Neural progenitor cell (in vitro differentiated cells): ENCODE measurements at regions not wholly inside any gene's neighbourhood (a gene's known extent, or its start where the extent isn't known, plus 50 kb on each side); places are given as distances from the start of the nearest gene placed in this dataset.

Experiments
- DNase-seq: peaks from one replicate; pipeline ENCODE4 v3.0.0-alpha.2; 2016; ENCODE audit warnings: low spot score
- H2AFZ ChIP-seq: fragments of 200-600 bp; sonication (generic); replicated peaks from 2 replicates; pipeline ENCODE4 v1.6.1; 2016; ENCODE audit warnings: antibody characterized with exemption
- H3F3A ChIP-seq: fragments of 200-600 bp; sonication (generic); 2 replicates; pipeline ENCODE4 v1.6.1; 2016; ENCODE audit warnings: antibody characterized with exemption, low read depth
- H3K27ac ChIP-seq: fragments of 200-600 bp; sonication (generic); 2 replicates; pipeline ENCODE4 v1.5.1; 2016; ENCODE audit warnings: mild to moderate bottlenecking
- H3K27me3 ChIP-seq: fragments of 200-600 bp; sonication (generic); 2 replicates; pipeline ENCODE4 v1.6.1; 2016; ENCODE audit warnings: mild to moderate bottlenecking, moderate library complexity
- H3K36me3 ChIP-seq: fragments of 200-600 bp; sonication (generic); 2 replicates; pipeline ENCODE4 v1.5.1; 2016
- H3K4me1 ChIP-seq: fragments of 200-600 bp; sonication (generic); 2 replicates; pipeline ENCODE4 v1.6.1; 2016; ENCODE audit warnings: mixed run types
- H3K4me2 ChIP-seq: fragments of 200-600 bp; sonication (generic); 2 replicates; pipeline ENCODE4 v1.6.1; 2016
- H3K4me3 ChIP-seq: fragments of 200-600 bp; sonication (generic); 2 replicates; pipeline ENCODE4 v1.5.1; 2016
- H3K79me2 ChIP-seq: fragments of 200-600 bp; sonication (generic); 2 replicates; pipeline ENCODE4 v1.6.1; 2016; ENCODE audit warnings: low read depth
- H3K9ac ChIP-seq: fragments of 200-600 bp; sonication (generic); 2 replicates; pipeline ENCODE4 v1.6.1; 2016
- H3K9me3 ChIP-seq: fragments of 200-600 bp; sonication (generic); 2 replicates; pipeline ENCODE4 v1.5.1; 2016; ENCODE audit warnings: low read depth
- H4K20me1 ChIP-seq: fragments of 200-600 bp; sonication (generic); 2 replicates; pipeline ENCODE4 v1.6.1; 2016; ENCODE audit warnings: low read depth
- H3K27ac Mint-ChIP-seq: 3 replicates; pipeline ENCODE4 v1.8.0; 2021; ENCODE audit warnings: mixed read lengths
- H3K27me3 Mint-ChIP-seq: 2 replicates; pipeline ENCODE4 v1.8.0; 2022; ENCODE audit warnings: low read depth, mild to moderate bottlenecking, inconsistent platforms, moderate library complexity, mixed read lengths; ENCODE audit not compliant: insufficient read depth
- H3K36me3 Mint-ChIP-seq: 3 replicates; pipeline ENCODE4 v1.8.0; 2021; ENCODE audit warnings: mixed read lengths
- H3K4me1 Mint-ChIP-seq: 3 replicates; pipeline ENCODE4 v1.8.0; 2021; ENCODE audit warnings: mixed read lengths
- H3K4me3 Mint-ChIP-seq: 3 replicates; pipeline ENCODE4 v1.8.0; 2021; ENCODE audit warnings: mild to moderate bottlenecking, moderate library complexity, mixed read lengths
- H3K9me3 Mint-ChIP-seq: 3 replicates; pipeline ENCODE4 v1.8.0; 2020; ENCODE audit warnings: mixed read lengths
- CTCF ChIP-seq: fragments of 200-600 bp; sonication (generic); IDR thresholded peaks from 2 replicates; pipeline ENCODE4 v1.5.1; 2017; ENCODE audit warnings: antibody characterized with exemption, mild to moderate bottlenecking
- EZH2 ChIP-seq: fragments of 200-600 bp; sonication (generic); IDR thresholded peaks from 2 replicates; pipeline ENCODE4 v1.6.1; 2017; ENCODE audit warnings: antibody characterized with exemption, mild to moderate bottlenecking, moderate library complexity
- EZH2phosphoT487 ChIP-seq: fragments of 200-600 bp; sonication (generic); IDR thresholded peaks from 2 replicates; pipeline ENCODE4 v1.6.1; 2017; ENCODE audit warnings: antibody characterized with exemption

GRCh38 chr1:96474985-96475743, 246.4 kb upstream of the PTBP2 start:
- Histone ChIP-seq H3K79me2 (no peaks in the 10 kb centered on the region), H3K27me3 (peaks cover 29% of the 10 kb centered on the region), H3K9ac (no peak overlapping the region), H3F3A (peaks cover 10% of the 10 kb centered on the region), H3K36me3 (no peaks in the 10 kb centered on the region), H3K27ac (no peak overlapping the region), H4K20me1 (no peaks in the 10 kb centered on the region), H3K9me3 (no peaks in the 10 kb centered on the region), H3K4me1 (peaks cover 31% of the 10 kb centered on the region), H2AFZ (no peak overlapping the region), H3K4me2 (no peak overlapping the region), H3K4me3 (no peak overlapping the region)
- Mint-ChIP-seq H3K9me3 (peaks cover 5% of the 10 kb centered on the region), H3K27me3 (peaks cover 2% of the 10 kb centered on the region), H3K36me3 (no peaks in the 10 kb centered on the region), H3K4me3 (no peak overlapping the region), H3K4me1 (peaks cover 57% of the 10 kb centered on the region), H3K27ac (peak overlapping the region; percentile 78)
- no peak for DNase-seq
- TF ChIP-seq CTCF (no peak), EZH2phosphoT487 (no peak), EZH2 (no peak)

- Histone ChIP-seq H3K27me3 (peaks cover 29% of the 10 kb centered on the region), H3K79me2 (no peaks in the 10 kb centered on the region), H3K4me3 (no peak overlapping the region), H3K4me1 (peaks cover 31% of the 10 kb centered on the region), H3F3A (peaks cover 10% of the 10 kb centered on the region), H3K4me2 (no peak overlapping the region), H4K20me1 (no peaks in the 10 kb centered on the region), H3K27ac (no peak overlapping the region), H3K9me3 (no peaks in the 10 kb centered on the region), H3K36me3 (no peaks in the 10 kb centered on the region), H2AFZ (no peak overlapping the region), H3K9ac (no peak overlapping the region)
- no peak for TF ChIP-seq CTCF
- Mint-ChIP-seq H3K4me3 (no peak overlapping the region), H3K27ac (no peak overlapping the region), H3K36me3 (no peaks in the 10 kb centered on the region), H3K4me1 (peaks cover 58% of the 10 kb centered on the region), H3K9me3 (peaks cover 4% of the 10 kb centered on the region), H3K27me3 (peaks cover 2% of the 10 kb centered on the region)
- no peak for DNase-seq
Observed at GRCh38 chr1:96475903-96476302, 245.7 kb upstream of the PTBP2 start.

- Mint-ChIP-seq H3K27me3 (peaks cover 2% of the 10 kb centered on the region), H3K9me3 (no peaks in the 10 kb centered on the region), H3K4me3 (no peak overlapping the region), H3K4me1 (peaks cover 72% of the 10 kb centered on the region), H3K27ac (peak overlapping the region; percentile 70), H3K36me3 (no peaks in the 10 kb centered on the region)
- Histone ChIP-seq H3K4me3 (no peak overlapping the region), H2AFZ (no peak overlapping the region), H3K36me3 (no peaks in the 10 kb centered on the region), H3F3A (peaks cover 18% of the 10 kb centered on the region), H3K9me3 (no peaks in the 10 kb centered on the region), H3K4me2 (no peak overlapping the region), H3K27ac (no peak overlapping the region), H3K79me2 (no peaks in the 10 kb centered on the region), H3K4me1 (peaks cover 48% of the 10 kb centered on the region), H3K27me3 (peaks cover 29% of the 10 kb centered on the region), H3K9ac (no peak overlapping the region), H4K20me1 (no peaks in the 10 kb centered on the region)
- TF ChIP-seq EZH2 (no peak), EZH2phosphoT487 (no peak), CTCF (no peak)
- DNase-seq: peak; percentile 15
Observed at GRCh38 chr1:96478228-96478627, 243.4 kb upstream of the PTBP2 start.
